ENCODE measurements at regions not wholly inside any gene's neighbourhood (a gene's known extent, or its start where the extent isn't known, plus 50 kb on each side); places are given as distances from the start of the nearest gene placed in this dataset.

DNA sequence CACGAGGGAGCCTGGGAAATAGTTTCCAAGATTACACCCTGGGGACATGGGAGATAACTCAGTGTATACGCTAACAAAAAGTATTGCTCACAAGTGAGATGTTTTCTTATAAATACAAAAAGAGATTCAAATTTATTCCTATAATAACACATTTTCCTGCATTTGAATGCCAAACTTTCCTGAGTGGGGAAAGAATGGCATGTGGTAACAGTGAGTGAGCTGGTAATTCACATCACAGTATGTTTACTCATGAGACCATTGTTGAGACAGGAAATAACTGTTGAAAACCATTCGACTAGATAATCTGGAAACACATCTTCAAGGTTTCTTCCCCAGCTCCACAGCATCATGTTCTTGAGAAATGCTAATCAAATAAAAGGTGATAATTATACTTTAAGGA, 109.1 kb downstream of the TASL start (continued):
- TF ChIP-seq KAT2A (conservative IDR thresholded peaks at IDR 0.05; ENCODE audit: control insufficient read depth, low read depth, low read length), result no peak
- TF ChIP-seq, protein P1, sequence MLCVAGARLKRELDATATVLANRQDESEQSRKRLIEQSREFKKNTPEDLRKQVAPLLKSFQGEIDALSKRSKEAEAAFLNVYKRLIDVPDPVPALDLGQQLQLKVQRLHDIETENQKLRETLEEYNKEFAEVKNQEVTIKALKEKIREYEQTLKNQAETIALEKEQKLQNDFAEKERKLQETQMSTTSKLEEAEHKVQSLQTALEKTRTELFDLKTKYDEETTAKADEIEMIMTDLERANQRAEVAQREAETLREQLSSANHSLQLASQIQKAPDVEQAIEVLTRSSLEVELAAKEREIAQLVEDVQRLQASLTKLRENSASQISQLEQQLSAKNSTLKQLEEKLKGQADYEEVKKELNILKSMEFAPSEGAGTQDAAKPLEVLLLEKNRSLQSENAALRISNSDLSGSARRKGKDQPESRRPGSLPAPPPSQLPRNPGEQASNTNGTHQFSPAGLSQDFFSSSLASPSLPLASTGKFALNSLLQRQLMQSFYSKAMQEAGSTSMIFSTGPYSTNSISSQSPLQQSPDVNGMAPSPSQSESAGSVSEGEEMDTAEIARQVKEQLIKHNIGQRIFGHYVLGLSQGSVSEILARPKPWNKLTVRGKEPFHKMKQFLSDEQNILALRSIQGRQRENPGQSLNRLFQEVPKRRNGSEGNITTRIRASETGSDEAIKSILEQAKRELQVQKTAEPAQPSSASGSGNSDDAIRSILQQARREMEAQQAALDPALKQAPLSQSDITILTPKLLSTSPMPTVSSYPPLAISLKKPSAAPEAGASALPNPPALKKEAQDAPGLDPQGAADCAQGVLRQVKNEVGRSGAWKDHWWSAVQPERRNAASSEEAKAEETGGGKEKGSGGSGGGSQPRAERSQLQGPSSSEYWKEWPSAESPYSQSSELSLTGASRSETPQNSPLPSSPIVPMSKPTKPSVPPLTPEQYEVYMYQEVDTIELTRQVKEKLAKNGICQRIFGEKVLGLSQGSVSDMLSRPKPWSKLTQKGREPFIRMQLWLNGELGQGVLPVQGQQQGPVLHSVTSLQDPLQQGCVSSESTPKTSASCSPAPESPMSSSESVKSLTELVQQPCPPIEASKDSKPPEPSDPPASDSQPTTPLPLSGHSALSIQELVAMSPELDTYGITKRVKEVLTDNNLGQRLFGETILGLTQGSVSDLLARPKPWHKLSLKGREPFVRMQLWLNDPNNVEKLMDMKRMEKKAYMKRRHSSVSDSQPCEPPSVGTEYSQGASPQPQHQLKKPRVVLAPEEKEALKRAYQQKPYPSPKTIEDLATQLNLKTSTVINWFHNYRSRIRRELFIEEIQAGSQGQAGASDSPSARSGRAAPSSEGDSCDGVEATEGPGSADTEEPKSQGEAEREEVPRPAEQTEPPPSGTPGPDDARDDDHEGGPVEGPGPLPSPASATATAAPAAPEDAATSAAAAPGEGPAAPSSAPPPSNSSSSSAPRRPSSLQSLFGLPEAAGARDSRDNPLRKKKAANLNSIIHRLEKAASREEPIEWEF (IDR thresholded peaks at IDR 0.05; ENCODE audit: insufficient replicate concordance, low read depth, low read length), result no peak
- TF ChIP-seq, protein P2, sequence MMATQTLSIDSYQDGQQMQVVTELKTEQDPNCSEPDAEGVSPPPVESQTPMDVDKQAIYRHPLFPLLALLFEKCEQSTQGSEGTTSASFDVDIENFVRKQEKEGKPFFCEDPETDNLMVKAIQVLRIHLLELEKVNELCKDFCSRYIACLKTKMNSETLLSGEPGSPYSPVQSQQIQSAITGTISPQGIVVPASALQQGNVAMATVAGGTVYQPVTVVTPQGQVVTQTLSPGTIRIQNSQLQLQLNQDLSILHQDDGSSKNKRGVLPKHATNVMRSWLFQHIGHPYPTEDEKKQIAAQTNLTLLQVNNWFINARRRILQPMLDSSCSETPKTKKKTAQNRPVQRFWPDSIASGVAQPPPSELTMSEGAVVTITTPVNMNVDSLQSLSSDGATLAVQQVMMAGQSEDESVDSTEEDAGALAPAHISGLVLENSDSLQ (IDR thresholded peaks at IDR 0.05), result no peak
- TF ChIP-seq NBN (IDR thresholded peaks at IDR 0.05), result no peak
